Glutamatergic neuron (in vitro differentiated cells): ENCODE measurements at regions not wholly inside any gene's neighbourhood (a gene's known extent, or its start where the extent isn't known, plus 50 kb on each side); places are given as distances from the start of the nearest gene placed in this dataset.

Experiments used
- DNase-seq: peaks from one replicate; pipeline ENCODE4 v3.0.0; 2022
- H3K27ac Mint-ChIP-seq: one replicate; pipeline ENCODE4 v1.8.0; 2020; ENCODE audit warnings: mild to moderate bottlenecking, mixed read lengths, inconsistent platforms; ENCODE audit not compliant: unreplicated experiment
- H3K27me3 Mint-ChIP-seq: one replicate; pipeline ENCODE4 v1.8.0; 2020; ENCODE audit warnings: mild to moderate bottlenecking, moderate library complexity, mixed read lengths, inconsistent platforms; ENCODE audit not compliant: unreplicated experiment
- H3K36me3 Mint-ChIP-seq: one replicate; pipeline ENCODE4 v1.8.0; 2020; ENCODE audit warnings: mild to moderate bottlenecking, mixed read lengths, inconsistent platforms; ENCODE audit not compliant: unreplicated experiment
- H3K4me1 Mint-ChIP-seq: one replicate; pipeline ENCODE4 v1.8.0; 2020; ENCODE audit warnings: mild to moderate bottlenecking, low read depth, mixed read lengths, inconsistent platforms; ENCODE audit not compliant: unreplicated experiment
- H3K4me3 Mint-ChIP-seq: one replicate; pipeline ENCODE4 v1.8.0; 2020; ENCODE audit warnings: mild to moderate bottlenecking, mixed read lengths, inconsistent platforms; ENCODE audit not compliant: unreplicated experiment
- H3K9me3 Mint-ChIP-seq: one replicate; pipeline ENCODE4 v1.8.0; 2020; ENCODE audit warnings: mild to moderate bottlenecking, moderate library complexity, mixed read lengths, inconsistent platforms; ENCODE audit not compliant: unreplicated experiment
- CTCF ChIP-seq: fragments of 200-600 bp; sonication (generic); IDR thresholded peaks from one replicate; pipeline ENCODE4 v1.5.0; 2021; ENCODE audit not compliant: partially characterized antibody, unreplicated experiment

DNA sequence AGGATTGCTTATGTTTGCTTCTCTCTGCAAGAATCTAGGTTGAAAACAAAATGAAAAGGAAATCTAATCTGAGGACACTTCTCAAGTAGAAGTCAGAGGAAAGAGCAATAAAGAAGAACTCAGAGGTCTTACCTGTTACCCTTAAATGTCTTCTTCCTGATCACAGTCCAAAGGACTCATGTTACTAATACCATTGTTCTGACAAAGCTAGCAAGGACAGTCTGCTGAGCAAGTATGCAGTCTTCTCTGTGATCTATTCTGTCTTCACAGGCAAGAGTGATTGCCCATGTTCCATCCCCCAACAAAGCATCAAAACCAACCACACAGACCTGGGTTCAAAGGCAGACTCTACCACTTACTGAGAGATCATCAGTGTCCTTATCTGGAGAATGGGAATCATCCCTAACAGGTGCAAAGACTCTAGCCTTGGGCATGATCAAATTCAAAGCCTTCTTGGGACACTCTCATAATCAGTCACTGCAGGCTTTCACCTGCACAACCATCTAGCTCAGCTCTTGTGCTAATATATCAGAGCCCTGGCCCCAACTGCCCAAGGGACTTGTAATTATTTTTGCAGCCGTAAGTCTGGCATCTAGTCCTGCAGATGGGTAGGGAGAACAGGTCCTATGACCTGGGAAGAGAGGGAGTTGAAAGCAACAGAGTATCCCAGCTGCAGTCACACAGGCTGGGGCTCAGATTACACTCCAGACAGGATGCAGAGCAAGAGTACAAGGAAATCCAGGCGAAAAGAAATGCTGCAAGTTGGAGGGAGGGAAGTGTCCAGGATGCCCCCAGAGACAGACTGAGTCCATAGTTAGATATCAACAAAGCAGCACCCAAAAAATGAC lies 97.9 kb upstream of the NUDT4 start:
- peaks cover 1% of the 10 kb centered on the region for H3K36me3 Mint-ChIP-seq
- DNase-seq, result no peak
- H3K4me3 Mint-ChIP-seq, result no peak overlapping the region
- peaks cover 2% of the 10 kb centered on the region for H3K9me3 Mint-ChIP-seq
- H3K4me1 Mint-ChIP-seq, result peaks cover 3% of the 10 kb centered on the region
- H3K27me3 Mint-ChIP-seq, result no peaks in the 10 kb centered on the region
- no peak overlapping the region for H3K27ac Mint-ChIP-seq
- no peak for TF ChIP-seq CTCF

- H3K9me3 Mint-ChIP-seq, result peaks cover 2% of the 10 kb centered on the region
- H3K27me3 Mint-ChIP-seq, result no peaks in the 10 kb centered on the region
- TF ChIP-seq CTCF, result no peak
- no peak overlapping the region for H3K4me3 Mint-ChIP-seq
- H3K36me3 Mint-ChIP-seq, result no peaks in the 10 kb centered on the region
- DNase-seq, result no peak
- H3K4me1 Mint-ChIP-seq, result no peaks in the 10 kb centered on the region
- H3K27ac Mint-ChIP-seq, result no peak overlapping the region
Observed at GRCh38 chr12:93287149-93287548, 90.6 kb upstream of the NUDT4 start.

GRCh38 chr12:93288626-93289025 lies 89.1 kb upstream of the NUDT4 start:
- no peak for DNase-seq
- Mint-ChIP-seq H3K27me3 (no peaks in the 10 kb centered on the region), H3K36me3 (no peaks in the 10 kb centered on the region), H3K4me3 (no peak overlapping the region), H3K27ac (no peak overlapping the region), H3K4me1 (no peaks in the 10 kb centered on the region), H3K9me3 (peaks cover 2% of the 10 kb centered on the region)
- TF ChIP-seq CTCF, result no peak

- Mint-ChIP-seq H3K27me3 (no peaks in the 10 kb centered on the region), H3K4me1 (no peaks in the 10 kb centered on the region), H3K9me3 (no peaks in the 10 kb centered on the region), H3K4me3 (no peak overlapping the region), H3K36me3 (no peaks in the 10 kb centered on the region), H3K27ac (no peak overlapping the region)
- DNase-seq, result no peak
- TF ChIP-seq CTCF, result no peak
Observed at GRCh38 chr12:93290391-93290790, 87.3 kb upstream of the NUDT4 start.

GRCh38 chr12:93292213-93292612 lies 85.5 kb upstream of the NUDT4 start:
- no peaks in the 10 kb centered on the region for H3K36me3 Mint-ChIP-seq
- no peak overlapping the region for H3K4me3 Mint-ChIP-seq
- no peak for TF ChIP-seq CTCF
- H3K27ac Mint-ChIP-seq, result no peak overlapping the region
- no peaks in the 10 kb centered on the region for H3K4me1 Mint-ChIP-seq
- H3K9me3 Mint-ChIP-seq, result no peaks in the 10 kb centered on the region
- no peak for DNase-seq
- H3K27me3 Mint-ChIP-seq, result no peaks in the 10 kb centered on the region
